IgD-negative memory B cell (primary cell): ENCODE measurements at regions not wholly inside any gene's neighbourhood (a gene's known extent, or its start where the extent isn't known, plus 50 kb on each side); places are given as distances from the start of the nearest gene placed in this dataset.

Experiments
- H3K27ac Mint-ChIP-seq, 3 donors: one replicate each; pipeline ENCODE4 v1.8.0; 2020 to 2022; ENCODE audit warnings: mild to moderate bottlenecking in 3 of 3, mixed read lengths in 3 of 3, moderate library complexity in 1 of 3
- H3K27me3 Mint-ChIP-seq: one replicate; pipeline ENCODE4 v1.8.0; 2021; ENCODE audit warnings: mixed read lengths
- H3K36me3 Mint-ChIP-seq: one replicate; pipeline ENCODE4 v1.8.0; 2020; ENCODE audit warnings: mild to moderate bottlenecking, mixed read lengths
- H3K4me1 Mint-ChIP-seq, 3 donors: one replicate each; pipeline ENCODE4 v1.8.0; 2020 to 2022; ENCODE audit warnings: mixed read lengths in 3 of 3, mild to moderate bottlenecking in 1 of 3
- H3K4me3 Mint-ChIP-seq, 4 donors: one replicate each; pipeline ENCODE4 v1.8.0; 2020 to 2022; ENCODE audit warnings: mild to moderate bottlenecking in 4 of 4, mixed read lengths in 4 of 4, moderate library complexity in 3 of 4
- H3K9me3 Mint-ChIP-seq, 3 donors: one replicate each; pipeline ENCODE4 v1.8.0; 2020 to 2021; ENCODE audit warnings: mixed read lengths in 3 of 3, mild to moderate bottlenecking in 1 of 3

GRCh38 chr11:37124384-37124783 lies 526.3 kb upstream of the RAG2 start:
- H3K4me1 Mint-ChIP-seq, result no peaks in the 10 kb centered on the region
- no peaks in the 10 kb centered on the region for H3K27me3 Mint-ChIP-seq
- peaks cover 3 to 4% (median 3%) of the 10 kb centered on the region in 3 donors for H3K9me3 Mint-ChIP-seq
- H3K36me3 Mint-ChIP-seq, result no peaks in the 10 kb centered on the region
- H3K4me3 Mint-ChIP-seq, result no peak overlapping the region
- no peak overlapping the region for H3K27ac Mint-ChIP-seq

DNA sequence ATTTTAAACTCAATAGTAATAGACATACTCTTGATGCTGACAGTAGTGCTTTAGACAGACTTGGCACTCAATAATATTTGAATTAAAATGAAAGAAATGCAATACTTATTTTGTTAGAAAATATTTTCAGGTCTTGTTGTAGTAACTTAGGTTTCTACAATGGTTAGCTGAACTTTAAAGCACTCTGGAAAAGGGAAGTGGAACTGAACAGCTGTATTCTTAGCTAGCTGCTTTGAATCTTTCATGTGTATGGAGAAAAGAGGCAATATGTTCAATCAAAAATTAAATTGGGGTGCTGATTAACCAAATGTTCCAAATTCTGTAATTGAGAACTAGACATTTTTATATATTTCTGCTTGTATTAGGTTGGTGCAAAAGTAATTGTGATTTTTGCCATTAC lies 517.9 kb upstream of the RAG2 start:
- no peaks in the 10 kb centered on the region for H3K4me1 Mint-ChIP-seq
- no peaks in the 10 kb centered on the region for H3K27me3 Mint-ChIP-seq
- no peaks in the 10 kb centered on the region for H3K36me3 Mint-ChIP-seq
- H3K27ac Mint-ChIP-seq, result no peak overlapping the region
- H3K9me3 Mint-ChIP-seq, result peaks cover 0 to 8% (median 2%) of the 10 kb centered on the region in 3 donors
- no peak overlapping the region for H3K4me3 Mint-ChIP-seq

DNA sequence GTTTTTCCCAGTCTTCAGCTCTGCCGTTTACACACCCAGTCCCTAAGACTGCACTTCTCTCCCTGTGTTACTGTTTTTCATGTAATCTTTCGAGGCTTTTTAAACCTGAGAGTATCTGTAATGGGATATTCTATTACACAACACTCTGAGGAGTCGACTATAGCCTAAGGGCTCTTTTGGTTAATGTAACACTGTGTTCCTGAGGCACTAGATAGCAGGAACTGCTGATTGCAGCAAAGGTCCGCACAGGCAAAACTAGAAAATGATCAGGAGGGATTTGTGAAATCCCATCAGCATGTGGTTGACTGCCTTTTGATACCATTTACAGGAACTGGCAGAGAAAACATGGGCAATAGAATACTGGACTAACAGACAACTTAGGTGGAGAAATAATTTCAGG lies 512.3 kb upstream of the RAG2 start:
- Mint-ChIP-seq H3K4me1 (no peaks in the 10 kb centered on the region), H3K9me3 (peaks cover 0 to 8% (median 6%) of the 10 kb centered on the region in 3 donors), H3K4me3 (no peak overlapping the region), H3K27ac (no peak overlapping the region), H3K36me3 (no peaks in the 10 kb centered on the region), H3K27me3 (no peaks in the 10 kb centered on the region)

- H3K27ac Mint-ChIP-seq, result no peak overlapping the region
- no peak overlapping the region for H3K4me3 Mint-ChIP-seq
- peaks cover 0 to 7% (median 6%) of the 10 kb centered on the region in 3 donors for H3K9me3 Mint-ChIP-seq
- no peaks in the 10 kb centered on the region for H3K27me3 Mint-ChIP-seq
- no peaks in the 10 kb centered on the region for H3K36me3 Mint-ChIP-seq
- no peaks in the 10 kb centered on the region for H3K4me1 Mint-ChIP-seq
These were observed 511.2 kb upstream of the RAG2 start for GRCh38 chr11:37109286-37109585.

DNA sequence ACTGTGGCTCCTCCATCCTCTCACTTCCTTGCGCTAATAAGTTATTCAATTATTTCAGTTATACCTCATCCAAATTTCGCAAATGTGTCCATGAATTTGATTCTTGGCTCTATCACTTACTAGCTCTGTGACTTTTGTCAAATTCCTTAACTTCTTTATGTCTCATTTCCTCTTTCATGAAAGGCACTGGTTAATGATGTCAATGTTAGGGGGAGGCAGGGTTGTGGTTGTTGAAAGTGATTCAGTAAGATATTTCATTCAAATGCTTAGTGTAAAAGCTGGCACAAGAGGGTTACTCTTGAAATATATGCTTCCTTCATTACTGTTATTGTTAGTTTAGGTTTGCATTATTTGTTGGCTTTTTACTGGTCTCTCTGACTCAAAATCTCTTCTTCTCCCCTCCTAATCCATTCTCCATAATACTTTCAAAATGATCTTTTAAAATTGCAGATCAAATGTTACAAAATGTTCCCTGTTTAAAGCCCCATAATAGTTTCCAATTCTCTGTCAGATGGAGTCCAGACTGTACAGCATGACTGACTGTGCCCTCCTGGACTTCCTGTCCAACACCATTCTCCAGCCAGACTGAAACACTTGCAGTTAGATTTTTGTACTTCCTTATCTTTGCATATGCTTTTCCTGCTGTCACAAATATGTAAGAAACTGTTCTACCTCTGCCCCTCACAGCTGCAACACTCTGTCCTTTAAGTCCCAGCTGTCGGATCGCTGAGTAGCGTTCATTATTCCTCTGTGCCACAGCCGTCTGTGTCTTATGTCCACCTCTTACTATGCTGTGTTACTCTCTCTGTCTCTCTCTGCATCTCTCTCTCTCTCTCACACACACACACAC lies 510.6 kb upstream of the RAG2 start:
- Mint-ChIP-seq H3K4me3 (no peak overlapping the region), H3K27me3 (no peaks in the 10 kb centered on the region), H3K36me3 (no peaks in the 10 kb centered on the region), H3K4me1 (no peaks in the 10 kb centered on the region), H3K27ac (no peak overlapping the region), H3K9me3 (peaks cover 0 to 6% (median 2%) of the 10 kb centered on the region in 3 donors)

DNA sequence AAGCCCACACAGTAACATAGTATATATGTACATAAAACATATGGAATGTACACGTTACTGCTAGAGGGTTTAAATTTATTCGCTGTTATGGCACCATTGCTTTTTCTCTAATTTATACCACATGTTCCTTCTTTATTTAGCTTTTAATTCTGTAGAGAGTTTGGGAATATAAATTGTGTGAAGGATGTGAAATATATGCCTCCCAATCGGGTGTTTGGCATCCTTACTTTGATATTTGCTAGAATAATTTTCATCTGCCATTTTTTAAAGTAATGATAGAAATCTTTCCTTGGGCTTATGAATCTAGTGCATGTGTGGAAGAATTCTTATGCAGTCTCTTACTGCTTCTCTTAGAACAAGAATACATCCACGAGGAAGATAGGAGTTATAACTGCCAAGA lies 509.8 kb upstream of the RAG2 start:
- no peak overlapping the region for H3K4me3 Mint-ChIP-seq
- no peaks in the 10 kb centered on the region for H3K4me1 Mint-ChIP-seq

GRCh38 chr11:37107415-37107814 lies 509.4 kb upstream of the RAG2 start:
- H3K27ac Mint-ChIP-seq, result no peak overlapping the region
- H3K27me3 Mint-ChIP-seq, result no peaks in the 10 kb centered on the region
- no peaks in the 10 kb centered on the region for H3K4me1 Mint-ChIP-seq
- H3K9me3 Mint-ChIP-seq, result peaks cover 0 to 9% (median 4%) of the 10 kb centered on the region in 3 donors
- H3K4me3 Mint-ChIP-seq, result no peak overlapping the region
- no peaks in the 10 kb centered on the region for H3K36me3 Mint-ChIP-seq

More for the DNA sequence above, 509.8 kb upstream of the RAG2 start:
- Mint-ChIP-seq H3K27ac (no peak overlapping the region), H3K36me3 (no peaks in the 10 kb centered on the region), H3K9me3 (peaks cover 0 to 9% (median under 1%) of the 10 kb centered on the region in 3 donors), H3K27me3 (no peaks in the 10 kb centered on the region)

GRCh38 chr11:37105427-37105826 lies 507.4 kb upstream of the RAG2 start:
- H3K36me3 Mint-ChIP-seq, result no peaks in the 10 kb centered on the region
- H3K9me3 Mint-ChIP-seq, result peaks cover 0 to 10% (median 9%) of the 10 kb centered on the region in 3 donors
- H3K27me3 Mint-ChIP-seq, result no peaks in the 10 kb centered on the region
- H3K4me1 Mint-ChIP-seq, result no peaks in the 10 kb centered on the region
- H3K4me3 Mint-ChIP-seq, result no peak overlapping the region
- no peak overlapping the region for H3K27ac Mint-ChIP-seq

DNA sequence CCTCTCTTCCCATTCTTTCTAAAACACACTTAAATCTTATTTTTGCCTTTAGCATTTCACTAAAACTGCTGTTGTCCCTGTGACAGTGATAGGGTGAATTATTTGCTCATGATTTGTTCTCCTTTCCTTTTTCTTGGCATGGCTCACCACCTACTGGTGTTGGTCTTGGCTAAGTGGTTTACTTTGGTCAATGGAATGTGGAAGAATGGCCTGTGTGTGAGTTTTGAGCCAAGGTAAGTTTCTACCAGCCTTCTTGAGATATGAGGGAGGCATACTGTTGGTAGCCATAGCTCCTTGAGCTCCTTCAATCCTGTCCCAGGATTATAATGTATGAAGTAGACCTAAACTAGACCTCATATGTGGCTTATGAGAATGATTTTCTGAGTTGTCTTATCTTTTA lies 506.3 kb upstream of the RAG2 start:
- Mint-ChIP-seq H3K27me3 (no peaks in the 10 kb centered on the region), H3K4me3 (no peak overlapping the region), H3K27ac (no peak overlapping the region), H3K4me1 (no peaks in the 10 kb centered on the region), H3K9me3 (peaks cover 0 to 10% (median 9%) of the 10 kb centered on the region in 3 donors), H3K36me3 (no peaks in the 10 kb centered on the region)

DNA sequence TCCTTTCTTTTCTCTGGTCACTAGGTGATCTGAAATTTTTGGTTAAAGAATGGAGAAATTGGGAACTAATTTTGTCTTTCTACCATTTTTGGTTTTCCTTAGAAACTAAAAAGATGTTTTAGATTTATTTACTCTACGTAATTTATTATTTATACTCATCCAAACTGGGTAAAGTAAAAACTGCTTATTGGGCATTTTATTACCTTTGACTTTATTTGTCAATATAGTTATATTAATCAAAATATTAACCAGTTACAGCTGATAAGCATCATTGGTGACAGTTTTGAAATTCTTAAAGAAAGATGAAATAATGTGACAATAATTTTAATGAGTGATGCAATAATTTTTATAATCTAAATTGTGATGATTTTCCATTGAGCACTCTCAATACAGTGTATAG lies 502.0 kb upstream of the RAG2 start:
- Mint-ChIP-seq H3K4me3 (no peak overlapping the region), H3K27ac (no peak overlapping the region), H3K9me3 (peaks cover 1 to 14% (median 5%) of the 10 kb centered on the region in 3 donors), H3K4me1 (no peaks in the 10 kb centered on the region), H3K36me3 (no peaks in the 10 kb centered on the region), H3K27me3 (no peaks in the 10 kb centered on the region)

DNA sequence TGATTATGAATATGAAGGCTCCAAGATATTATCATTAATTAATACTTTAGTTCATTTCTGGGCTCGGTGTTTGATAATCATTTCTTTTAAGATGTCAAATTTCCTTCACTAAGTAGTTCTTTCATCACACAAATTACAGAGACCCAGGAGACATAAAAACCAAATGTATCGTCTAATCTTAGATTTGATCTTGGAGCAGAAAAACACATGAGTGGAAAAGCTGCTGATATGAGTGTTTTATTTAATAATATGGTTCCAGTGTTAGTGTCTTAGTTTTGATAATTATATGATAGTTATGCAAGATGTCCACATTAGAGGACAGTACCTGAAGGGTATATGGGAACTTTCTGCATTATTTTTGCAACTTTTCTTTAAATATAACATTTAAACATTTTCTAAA lies 494.5 kb upstream of the RAG2 start:
- Mint-ChIP-seq H3K36me3 (no peaks in the 10 kb centered on the region), H3K9me3 (peaks cover 0 to 14% (median 4%) of the 10 kb centered on the region in 3 donors), H3K27me3 (no peaks in the 10 kb centered on the region), H3K27ac (no peak overlapping the region), H3K4me3 (no peak overlapping the region), H3K4me1 (no peaks in the 10 kb centered on the region)

GRCh38 chr11:37089439-37089838 lies 491.4 kb upstream of the RAG2 start:
- Mint-ChIP-seq H3K4me1 (no peaks in the 10 kb centered on the region), H3K36me3 (no peaks in the 10 kb centered on the region), H3K27ac (no peak overlapping the region), H3K4me3 (no peak overlapping the region), H3K27me3 (no peaks in the 10 kb centered on the region), H3K9me3 (peaks cover 2 to 11% (median 3%) of the 10 kb centered on the region in 3 donors)

DNA sequence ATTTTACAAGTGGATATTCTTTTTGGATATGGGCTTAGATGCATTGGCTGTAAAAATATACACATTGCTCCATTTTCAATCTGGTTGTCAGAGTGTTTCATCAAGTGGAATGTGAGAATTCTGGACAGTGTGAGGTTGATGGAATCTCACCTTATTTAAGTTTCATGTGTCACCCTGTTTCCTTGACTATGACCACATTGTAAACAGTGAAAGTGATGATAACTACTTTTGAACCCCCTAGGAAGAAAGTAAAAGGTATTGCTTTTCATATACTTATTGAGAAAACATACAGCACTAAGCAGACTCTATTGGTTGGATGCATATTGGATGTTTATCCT lies 490.5 kb upstream of the RAG2 start:
- peaks cover 0 to 6% (median 2%) of the 10 kb centered on the region in 3 donors for H3K9me3 Mint-ChIP-seq
- H3K4me3 Mint-ChIP-seq, result no peak overlapping the region
- H3K36me3 Mint-ChIP-seq, result no peaks in the 10 kb centered on the region
- H3K27me3 Mint-ChIP-seq, result no peaks in the 10 kb centered on the region
- H3K27ac Mint-ChIP-seq, result no peak overlapping the region
- H3K4me1 Mint-ChIP-seq, result no peaks in the 10 kb centered on the region

DNA sequence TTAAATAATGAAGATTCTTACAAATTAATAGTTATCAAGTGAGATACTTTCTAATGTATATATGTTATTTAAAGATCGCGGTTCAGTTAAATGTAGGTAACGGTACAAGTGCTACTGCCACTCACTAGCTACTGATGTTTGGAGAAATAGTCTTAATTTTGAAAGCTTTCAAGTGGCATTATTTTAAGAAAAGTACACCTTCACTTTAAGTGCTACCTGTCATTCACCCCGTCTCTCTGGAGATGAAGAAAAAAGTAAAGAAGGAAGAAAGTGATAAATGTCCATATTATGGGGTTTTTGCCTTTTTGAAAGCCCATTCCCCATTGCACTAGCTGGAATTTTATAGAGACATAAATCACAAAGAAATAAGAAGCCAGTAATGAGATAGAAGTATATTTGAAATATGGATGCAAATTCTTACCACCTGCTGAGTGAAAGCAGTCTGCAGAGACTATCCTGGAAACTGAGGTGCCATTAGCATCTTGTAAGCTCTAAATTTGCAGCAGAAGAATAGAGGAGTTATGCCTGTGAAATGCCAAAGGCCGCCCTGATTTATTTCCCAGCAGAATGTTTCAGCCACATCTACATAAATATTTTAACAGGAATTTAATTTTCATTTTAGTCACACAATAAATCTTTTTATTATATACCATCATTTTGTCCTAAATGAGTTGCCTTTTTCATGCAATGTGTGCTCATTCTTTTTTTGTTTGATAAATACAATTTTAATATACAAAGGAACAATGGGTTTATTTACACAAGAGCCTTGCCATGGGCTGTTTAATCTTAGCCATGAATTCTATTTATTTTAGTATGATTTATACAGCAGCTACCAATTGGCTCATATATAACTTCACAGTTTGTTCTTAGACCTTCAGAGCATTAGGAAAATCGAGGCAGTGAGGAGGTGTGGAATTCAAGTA lies 489.9 kb upstream of the RAG2 start:
- Mint-ChIP-seq H3K4me3 (no peak overlapping the region), H3K36me3 (no peaks in the 10 kb centered on the region), H3K9me3 (peaks cover 0 to 2% (median under 1%) of the 10 kb centered on the region in 3 donors), H3K4me1 (no peaks in the 10 kb centered on the region), H3K27me3 (no peaks in the 10 kb centered on the region), H3K27ac (no peak overlapping the region)

- no peak overlapping the region for H3K4me3 Mint-ChIP-seq
These were observed 480.5 kb upstream of the RAG2 start for GRCh38 chr11:37078521-37078920.

More at GRCh38 chr11:37078521-37078920, 480.5 kb upstream of the RAG2 start:
- Mint-ChIP-seq H3K4me1 (no peaks in the 10 kb centered on the region), H3K27me3 (no peaks in the 10 kb centered on the region), H3K27ac (no peak overlapping the region), H3K36me3 (no peaks in the 10 kb centered on the region), H3K9me3 (peaks cover 0 to 3% (median 3%) of the 10 kb centered on the region in 3 donors)
